Astrocyte (in vitro differentiated cells and primary cell): ENCODE measurements at regions not wholly inside any gene's neighbourhood (a gene's known extent, or its start where the extent isn't known, plus 50 kb on each side); places are given as distances from the start of the nearest gene placed in this dataset.

ENCODE experiments used
- DNase-seq: peaks from one replicate; pipeline ENCODE4 v3.0.0-alpha.2; 2010; ENCODE audit warnings: low read depth
- FAIRE-seq: peaks from 2 replicates; lab custom pipeline; 2011; peaks lifted over from hg19 to GRCh38; lab: Jason Lieb, UNC
- H2AFZ ChIP-seq: 2 replicates; pipeline ENCODE4 v1.6.0; 2012; ENCODE audit warnings: low read depth, low read length, inconsistent platforms
- H3K27ac ChIP-seq: 2 replicates; pipeline ENCODE4 v1.5.1; 2011; ENCODE audit warnings: low read depth, low read length, inconsistent platforms
- H3K27me3 ChIP-seq: 2 replicates; pipeline ENCODE4 v1.6.0; 2011; ENCODE audit warnings: low read length, inconsistent platforms; ENCODE audit not compliant: insufficient read depth
- H3K36me3 ChIP-seq: 2 replicates; pipeline ENCODE4 v1.5.1; 2011; ENCODE audit warnings: low read length, inconsistent platforms; ENCODE audit not compliant: insufficient read depth
- H3K4me1 ChIP-seq: 2 replicates; pipeline ENCODE4 v1.5.1; 2011; ENCODE audit warnings: low read length, inconsistent platforms; ENCODE audit not compliant: insufficient read depth
- H3K4me2 ChIP-seq: 2 replicates; pipeline ENCODE4 v1.6.0; 2012; ENCODE audit warnings: low read length, inconsistent platforms
- H3K4me3 ChIP-seq: 2 replicates; pipeline ENCODE4 v1.5.1; 2011; ENCODE audit warnings: low read depth, mild to moderate bottlenecking, low read length, inconsistent platforms; ENCODE audit not compliant: insufficient read depth
- H3K79me2 ChIP-seq: 2 replicates; pipeline ENCODE4 v1.6.0; 2012; ENCODE audit warnings: mild to moderate bottlenecking, low read length, inconsistent platforms; ENCODE audit not compliant: insufficient read depth
- H3K9ac ChIP-seq: 2 replicates; pipeline ENCODE4 v1.6.0; 2012; ENCODE audit warnings: mild to moderate bottlenecking, low read length, inconsistent platforms
- H3K9me3 ChIP-seq: 2 replicates; pipeline ENCODE4 v1.5.1; 2012; ENCODE audit warnings: low read depth, mild to moderate bottlenecking, low read length, inconsistent platforms; ENCODE audit not compliant: insufficient read depth
- H4K20me1 ChIP-seq: 2 replicates; pipeline ENCODE4 v1.6.0; 2012; ENCODE audit warnings: low read length, inconsistent platforms; ENCODE audit not compliant: insufficient read depth
- H3K27ac Mint-ChIP-seq: one replicate; pipeline ENCODE4 v1.8.0; 2021; ENCODE audit warnings: mild to moderate bottlenecking, mixed read lengths; ENCODE audit not compliant: unreplicated experiment
- H3K27me3 Mint-ChIP-seq: one replicate; pipeline ENCODE4 v1.8.0; 2021; ENCODE audit warnings: low read depth, mixed read lengths; ENCODE audit not compliant: unreplicated experiment
- H3K36me3 Mint-ChIP-seq: one replicate; pipeline ENCODE4 v1.8.0; 2021; ENCODE audit warnings: low read depth, mixed read lengths; ENCODE audit not compliant: unreplicated experiment
- H3K4me1 Mint-ChIP-seq: one replicate; pipeline ENCODE4 v1.8.0; 2021; ENCODE audit warnings: low read depth, mixed read lengths; ENCODE audit not compliant: unreplicated experiment
- H3K4me3 Mint-ChIP-seq: one replicate; pipeline ENCODE4 v1.8.0; 2021; ENCODE audit warnings: mild to moderate bottlenecking, moderate library complexity, mixed read lengths; ENCODE audit not compliant: unreplicated experiment
- H3K9me3 Mint-ChIP-seq: one replicate; pipeline ENCODE4 v1.8.0; 2021; ENCODE audit warnings: mild to moderate bottlenecking, mixed read lengths; ENCODE audit not compliant: unreplicated experiment
- EZH2 ChIP-seq: IDR thresholded peaks from 2 replicates; pipeline ENCODE4 v1.6.1; 2012; ENCODE audit warnings: mild to moderate bottlenecking, low read length, inconsistent platforms; ENCODE audit not compliant: insufficient read depth
- TF ChIP-seq, protein P1 (sequence below): IDR thresholded peaks from 2 replicates; pipeline ENCODE4 v1.5.1; 2011; ENCODE audit warnings: low read depth, mild to moderate bottlenecking, inconsistent platforms, low read length, moderate library complexity; ENCODE audit not compliant: insufficient read depth

DNA sequence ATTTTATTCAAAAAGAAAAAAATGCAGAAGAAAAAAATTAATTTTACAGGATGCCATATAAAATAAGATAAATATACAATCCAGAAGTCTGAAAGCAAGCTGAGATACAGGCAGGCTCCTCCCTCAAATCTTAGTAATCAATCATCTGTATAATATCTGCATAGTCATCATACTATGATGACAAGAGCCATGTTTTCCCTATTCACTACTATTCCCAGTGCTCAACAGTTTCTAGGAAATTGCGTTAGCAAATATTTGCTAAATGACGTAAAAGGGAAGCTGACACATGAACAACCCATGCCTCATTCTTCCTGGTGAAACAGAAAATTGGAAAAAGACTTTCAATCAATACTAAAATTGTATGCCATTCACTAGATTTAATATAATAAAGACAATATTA is 793.2 kb downstream of the SUCLG1 start:
- Histone ChIP-seq H3K9me3 (no peaks in the 10 kb centered on the region), H3K4me3 (no peak overlapping the region), H3K79me2 (no peaks in the 10 kb centered on the region), H3K36me3 (no peaks in the 10 kb centered on the region), H3K27me3 (no peaks in the 10 kb centered on the region), H3K4me1 (no peaks in the 10 kb centered on the region), H3K27ac (no peak overlapping the region), H3K9ac (no peak overlapping the region), H3K4me2 (no peak overlapping the region), H4K20me1 (no peaks in the 10 kb centered on the region), H2AFZ (no peak overlapping the region)
- H3K36me3 Mint-ChIP-seq = no peaks in the 10 kb centered on the region
- DNase-seq (no peak), FAIRE-seq (no peak)
- TF ChIP-seq, protein P1, sequence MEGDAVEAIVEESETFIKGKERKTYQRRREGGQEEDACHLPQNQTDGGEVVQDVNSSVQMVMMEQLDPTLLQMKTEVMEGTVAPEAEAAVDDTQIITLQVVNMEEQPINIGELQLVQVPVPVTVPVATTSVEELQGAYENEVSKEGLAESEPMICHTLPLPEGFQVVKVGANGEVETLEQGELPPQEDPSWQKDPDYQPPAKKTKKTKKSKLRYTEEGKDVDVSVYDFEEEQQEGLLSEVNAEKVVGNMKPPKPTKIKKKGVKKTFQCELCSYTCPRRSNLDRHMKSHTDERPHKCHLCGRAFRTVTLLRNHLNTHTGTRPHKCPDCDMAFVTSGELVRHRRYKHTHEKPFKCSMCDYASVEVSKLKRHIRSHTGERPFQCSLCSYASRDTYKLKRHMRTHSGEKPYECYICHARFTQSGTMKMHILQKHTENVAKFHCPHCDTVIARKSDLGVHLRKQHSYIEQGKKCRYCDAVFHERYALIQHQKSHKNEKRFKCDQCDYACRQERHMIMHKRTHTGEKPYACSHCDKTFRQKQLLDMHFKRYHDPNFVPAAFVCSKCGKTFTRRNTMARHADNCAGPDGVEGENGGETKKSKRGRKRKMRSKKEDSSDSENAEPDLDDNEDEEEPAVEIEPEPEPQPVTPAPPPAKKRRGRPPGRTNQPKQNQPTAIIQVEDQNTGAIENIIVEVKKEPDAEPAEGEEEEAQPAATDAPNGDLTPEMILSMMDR = no peak
- no peak for TF ChIP-seq EZH2
- H3K4me3 Mint-ChIP-seq = no peak overlapping the region
- H3K4me1 Mint-ChIP-seq = no peaks in the 10 kb centered on the region
- no peaks in the 10 kb centered on the region for H3K27me3 Mint-ChIP-seq
- no peaks in the 10 kb centered on the region for H3K9me3 Mint-ChIP-seq
- H3K27ac Mint-ChIP-seq = no peak overlapping the region

- Histone ChIP-seq H3K4me2 (no peak overlapping the region), H4K20me1 (no peaks in the 10 kb centered on the region), H3K9ac (no peak overlapping the region), H3K9me3 (no peaks in the 10 kb centered on the region), H3K27me3 (no peaks in the 10 kb centered on the region), H3K4me3 (no peak overlapping the region), H3K4me1 (no peaks in the 10 kb centered on the region), H3K36me3 (no peaks in the 10 kb centered on the region), H3K79me2 (no peaks in the 10 kb centered on the region), H3K27ac (no peak overlapping the region), H2AFZ (no peak overlapping the region)
- FAIRE-seq = no peak
- H3K27ac Mint-ChIP-seq = no peak overlapping the region
- TF ChIP-seq, protein P1 = no peak
- TF ChIP-seq EZH2 = no peak
- no peaks in the 10 kb centered on the region for H3K4me1 Mint-ChIP-seq
- no peak overlapping the region for H3K4me3 Mint-ChIP-seq
- DNase-seq = no peak
- no peaks in the 10 kb centered on the region for H3K9me3 Mint-ChIP-seq
- no peaks in the 10 kb centered on the region for H3K36me3 Mint-ChIP-seq
- no peaks in the 10 kb centered on the region for H3K27me3 Mint-ChIP-seq
Observed at GRCh38 chr2:83665154-83665553, 793.9 kb downstream of the SUCLG1 start.

DNA sequence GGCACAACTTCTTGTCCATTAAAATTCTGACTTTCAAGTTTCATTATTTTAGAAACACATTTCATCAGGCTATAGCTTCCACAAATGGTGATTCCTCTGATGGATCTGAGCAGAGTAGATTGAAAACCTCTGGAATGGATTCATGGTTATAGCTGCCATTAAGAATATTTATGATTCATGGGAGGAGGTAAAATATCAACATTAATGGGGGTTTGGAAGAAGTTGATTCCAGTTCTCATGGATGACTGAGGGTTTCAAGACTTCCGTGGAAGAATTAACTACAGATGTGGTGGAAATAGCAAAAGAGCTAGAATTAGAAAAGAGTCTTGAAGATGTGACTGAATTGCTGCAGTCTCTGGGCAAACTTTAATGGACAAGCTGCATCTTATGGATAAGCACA is 797.4 kb downstream of the SUCLG1 start:
- Histone ChIP-seq H3K4me3 (no peak overlapping the region), H3K9ac (no peak overlapping the region), H3K4me1 (no peaks in the 10 kb centered on the region), H3K36me3 (no peaks in the 10 kb centered on the region), H3K9me3 (no peaks in the 10 kb centered on the region), H3K4me2 (no peak overlapping the region), H3K27me3 (no peaks in the 10 kb centered on the region), H2AFZ (no peak overlapping the region), H3K27ac (no peak overlapping the region), H4K20me1 (no peaks in the 10 kb centered on the region), H3K79me2 (no peaks in the 10 kb centered on the region)
- FAIRE-seq = no peak
- H3K4me3 Mint-ChIP-seq = no peak overlapping the region
- H3K4me1 Mint-ChIP-seq = no peaks in the 10 kb centered on the region
- no peaks in the 10 kb centered on the region for H3K27me3 Mint-ChIP-seq
- no peak overlapping the region for H3K27ac Mint-ChIP-seq
- no peak for TF ChIP-seq EZH2
- TF ChIP-seq, protein P1 = no peak
- no peaks in the 10 kb centered on the region for H3K9me3 Mint-ChIP-seq
- no peak for DNase-seq
- H3K36me3 Mint-ChIP-seq = no peaks in the 10 kb centered on the region
